Esophagus squamous epithelium (tissue), 5 donors: ENCODE measurements at regions not wholly inside any gene's neighbourhood (a gene's known extent, or its start where the extent isn't known, plus 50 kb on each side); places are given as distances from the start of the nearest gene placed in this dataset.

ENCODE experiments used
- DNase-seq: peaks from one replicate; lab custom pipeline; 2025; lab: John Stamatoyannopoulos, UW
- H3K27ac ChIP-seq, 4 donors: fragments of 200-600 bp; sonication (generic); one replicate each; pipeline ENCODE4 v1.5.1; 2016 to 2019; ENCODE audit warnings: mild to moderate bottlenecking in 1 of 4
- H3K27me3 ChIP-seq, 4 donors: fragments of 200-600 bp; sonication (generic); 1 replicate in 3 of 4; 2 replicates in 1 of 4; pipeline versions ENCODE4 v1.5.1 to v1.6.0; 2017 to 2021; ENCODE audit warnings: antibody characterized with exemption in 1 of 4
- H3K36me3 ChIP-seq, 3 donors: fragments of 200-600 bp; sonication (generic); one replicate each; pipeline ENCODE4 v1.5.1; 2016 to 2019
- H3K4me1 ChIP-seq, 3 donors: fragments of 200-600 bp; sonication (generic); one replicate each; pipeline ENCODE4 v1.5.1; 2017 to 2019
- H3K4me3 ChIP-seq, 4 donors: fragments of 200-600 bp; sonication (generic); 1 replicate in 3 of 4; 2 replicates in 1 of 4; pipeline ENCODE4 v1.5.1; 2016 to 2019; ENCODE audit warnings: mild to moderate bottlenecking in 2 of 4, moderate library complexity in 1 of 4
- H3K9me3 ChIP-seq, 3 donors: fragments of 200-600 bp; sonication (generic); one replicate each; pipeline ENCODE4 v1.5.1; 2016 to 2019
- CTCF ChIP-seq, 6 experiments: fragments of 450-650 bp in 4 of 6; fragments of 200-600 bp in 2 of 6; sonication (generic) in 2 of 6; IDR thresholded peaks; one replicate each; pipeline ENCODE4 v1.5.1; 2016 to 2019; ENCODE audit warnings: antibody characterized with exemption in 6 of 6, mild to moderate bottlenecking in 4 of 6, moderate library complexity in 4 of 6
- POLR2A ChIP-seq, 4 donors: fragments of 450-650 bp; IDR thresholded peaks; one replicate each; pipeline ENCODE4 v1.6.1; 2017; ENCODE audit warnings: antibody characterized with exemption in 4 of 4, mild to moderate bottlenecking in 4 of 4, moderate library complexity in 3 of 4
- WGBS, 2 donors: methylation state at CpG; one replicate each; pipeline ENCODE4 v1.1.5; 2018; 5-methylcytosine and 5-hydroxymethylcytosine counted together
- intact Hi-C: fragments of 100-400 bp; cut with DNase I; formaldehyde crosslinking; loops from one replicate; pipeline ENCODE4 v1.15.0; 2022
- donor health status: DM: yes; HTN: yes; CAD: no.

- no peak for DNase-seq
- WGBS, 2 donors = 49 to 68% methylated on average over 5 of the region's 5 CpGs
- Histone ChIP-seq H3K36me3 (no peaks in the 10 kb centered on the region), H3K4me1 (peaks cover 0 to 10% (median 0%) of the 10 kb centered on the region in 3 donors), H3K27me3 (no peaks in the 10 kb centered on the region), H3K9me3 (no peaks in the 10 kb centered on the region), H3K27ac (no peak overlapping the region), H3K4me3 (no peak overlapping the region)
- TF ChIP-seq POLR2A (IDR thresholded peaks at IDR 0.05) (no peak), CTCF (IDR thresholded peaks at IDR 0.05) (no peak)
- intact Hi-C loops = no loop called here
Observed at GRCh38 chr11:130765951-130766649, 150.2 kb downstream of the SNX19 start.

GRCh38 chr11:130766650-130767565 lies 149.4 kb downstream of the SNX19 start:
- WGBS, 2 donors = 51 to 58% methylated on average over 3 of the region's 3 CpGs
- H3K27me3 ChIP-seq = no peaks in the 10 kb centered on the region
- no peaks in the 10 kb centered on the region for H3K9me3 ChIP-seq
- no peaks in the 10 kb centered on the region for H3K36me3 ChIP-seq
- intact Hi-C loops = no loop called here
- no peak for DNase-seq
- no peak overlapping the region for H3K27ac ChIP-seq
- no peak for TF ChIP-seq CTCF (IDR thresholded peaks at IDR 0.05)
- no peak for TF ChIP-seq POLR2A (IDR thresholded peaks at IDR 0.05)
- H3K4me1 ChIP-seq = peaks cover 0 to 15% (median 0%) of the 10 kb centered on the region in 3 donors
- H3K4me3 ChIP-seq = no peak overlapping the region

GRCh38 chr11:130769782-130770535 lies 146.3 kb downstream of the SNX19 start:
- Histone ChIP-seq H3K36me3 (no peaks in the 10 kb centered on the region), H3K27me3 (no peaks in the 10 kb centered on the region), H3K4me1 (peaks cover 0 to 17% (median 0%) of the 10 kb centered on the region in 3 donors), H3K9me3 (no peaks in the 10 kb centered on the region), H3K27ac (no peak overlapping the region), H3K4me3 (no peak overlapping the region)
- DNase-seq = no peak
- WGBS, 2 donors = 57 to 69% methylated on average over 7 of the region's 8 CpGs
- intact Hi-C loops = no loop called here
- TF ChIP-seq POLR2A (IDR thresholded peaks at IDR 0.05) (no peak), CTCF (IDR thresholded peaks at IDR 0.05) (no peak)

GRCh38 chr11:130771708-130772107 lies 144.6 kb downstream of the SNX19 start:
- peak overlapping the region; percentile 14 to 59 (median 42) for H3K27ac ChIP-seq

More at GRCh38 chr11:130771708-130772107, 144.6 kb downstream of the SNX19 start:
- DNase-seq = no peak
- Histone ChIP-seq H3K4me3 (no peak overlapping the region), H3K27me3 (no peaks in the 10 kb centered on the region), H3K36me3 (no peaks in the 10 kb centered on the region), H3K4me1 (peaks cover 0 to 17% (median 0%) of the 10 kb centered on the region in 3 donors), H3K9me3 (no peaks in the 10 kb centered on the region)
- WGBS, 2 donors = 55 to 72% methylated on average over 4 to 7 of the region's 7 CpGs
- TF ChIP-seq CTCF (IDR thresholded peaks at IDR 0.05) = no peak
- TF ChIP-seq POLR2A (IDR thresholded peaks at IDR 0.05) = no peak
- intact Hi-C loops = no loop called here
